GM19023 (cell line): ENCODE measurements at regions not wholly inside any gene's neighbourhood (a gene's known extent, or its start where the extent isn't known, plus 50 kb on each side); places are given as distances from the start of the nearest gene placed in this dataset.
"Not testable (repeated sequence)": the region's sequence is repeated elsewhere in the genome, so short reads cannot be mapped to it uniquely, and the experiment has no call there.

Experiments used
- ATAC-seq: cut with Tn5 transposase; IDR thresholded peaks from one replicate; pipeline ENCODE4 v1.9.1; 2021; ENCODE audit warnings: mild to moderate bottlenecking, moderate library complexity; ENCODE audit not compliant: unreplicated experiment

DNA sequence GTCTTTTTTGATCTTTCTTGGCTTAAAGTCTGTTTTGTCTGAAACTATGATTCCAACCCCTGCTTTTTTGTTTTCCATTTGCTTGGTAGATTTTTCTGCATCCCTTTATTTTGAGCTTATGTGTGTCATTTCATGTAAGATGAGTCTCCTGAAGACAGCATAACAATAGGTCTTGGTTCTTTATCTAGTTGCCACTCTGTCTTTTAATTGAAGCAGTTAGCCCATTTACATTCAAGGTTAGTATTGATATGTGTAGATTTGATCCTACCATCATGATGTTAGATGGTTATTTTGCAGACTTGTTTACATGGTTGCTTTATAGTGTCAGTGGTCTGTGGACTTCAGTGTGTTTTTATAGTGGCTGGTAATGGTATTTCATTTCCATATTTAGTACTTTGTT is 1678.9 kb downstream of the PCDH9 start:
- no peak for ATAC-seq

DNA sequence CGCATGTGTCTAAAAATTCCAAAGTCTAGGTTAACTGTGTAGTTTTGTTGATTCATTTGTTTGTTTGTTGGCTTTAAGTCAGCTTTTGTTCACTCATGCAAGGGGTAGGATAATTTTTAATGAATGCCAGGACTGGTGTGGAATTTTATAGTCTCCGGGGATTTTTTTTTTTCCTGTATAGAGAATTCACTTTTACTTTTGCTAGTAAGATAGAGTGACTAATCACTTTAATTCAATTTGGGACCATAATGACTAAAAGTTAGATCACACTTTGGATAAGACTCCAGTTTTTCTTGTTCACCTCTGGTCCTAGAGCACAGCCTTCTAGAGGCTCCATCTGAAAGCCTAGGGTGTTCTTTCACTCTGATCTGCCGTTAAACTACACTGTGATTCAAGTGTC is 1690.0 kb downstream of the PCDH9 start:
- no peak for ATAC-seq

- no peak for ATAC-seq
Measured at GRCh38 chr13:65535370-65535769, 1694.8 kb downstream of the PCDH9 start.

- ATAC-seq = no peak
Measured at GRCh38 chr13:65532231-65532630, 1697.9 kb downstream of the PCDH9 start.

- ATAC-seq = no peak
Measured at GRCh38 chr13:65530688-65531087, 1699.4 kb downstream of the PCDH9 start.

GRCh38 chr13:65529541-65529940 is 1700.6 kb downstream of the PCDH9 start:
- no peak for ATAC-seq

DNA sequence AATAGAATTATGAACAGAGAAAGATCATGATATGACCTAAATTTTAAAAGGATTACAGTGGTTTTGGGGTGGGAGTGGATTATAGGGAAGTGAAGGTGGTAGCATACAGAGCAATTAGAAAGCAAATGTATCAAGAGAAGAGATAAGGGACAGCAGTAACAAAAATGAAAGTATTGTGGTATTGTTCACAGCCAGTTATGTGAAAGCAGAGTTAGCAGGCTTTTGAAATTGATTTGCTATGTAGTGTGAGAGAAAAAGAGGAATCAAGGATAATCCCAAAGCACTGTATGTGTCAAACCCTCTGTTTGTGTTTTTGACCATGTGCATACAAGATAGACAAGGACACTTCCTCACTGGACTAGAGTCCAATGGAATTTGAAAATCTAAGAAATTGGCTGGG is 1721.4 kb downstream of the PCDH9 start:
- ATAC-seq = no peak

GRCh38 chr13:65508338-65508737 is 1721.8 kb downstream of the PCDH9 start:
- ATAC-seq = no peak

GRCh38 chr13:65505941-65506340 is 1724.2 kb downstream of the PCDH9 start:
- ATAC-seq = no peak

DNA sequence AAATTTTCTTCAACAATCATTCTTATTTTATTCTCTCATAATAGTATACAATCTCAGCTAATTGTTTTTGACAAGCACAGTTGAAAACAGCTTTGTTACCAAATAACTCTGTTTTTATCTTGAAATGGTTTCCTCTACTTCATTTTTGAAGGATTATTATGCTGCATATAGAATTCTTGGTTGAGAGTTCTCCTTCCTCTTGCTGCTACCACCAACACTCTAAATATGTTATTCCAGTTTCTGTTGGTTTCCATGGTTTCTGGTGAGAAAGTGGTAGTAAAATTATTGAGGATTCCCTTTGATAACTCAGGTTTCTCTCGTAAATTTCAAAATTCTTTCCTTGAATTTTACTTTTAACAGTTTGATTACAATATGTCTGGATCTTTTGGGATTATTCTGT is 1725.9 kb downstream of the PCDH9 start:
- no peak for ATAC-seq

- no peak for ATAC-seq
Measured at GRCh38 chr13:65500481-65500880, 1729.7 kb downstream of the PCDH9 start.

GRCh38 chr13:65499256-65499655 is 1730.9 kb downstream of the PCDH9 start:
- ATAC-seq = no peak

GRCh38 chr13:65497265-65497664 is 1732.9 kb downstream of the PCDH9 start:
- no peak for ATAC-seq

DNA sequence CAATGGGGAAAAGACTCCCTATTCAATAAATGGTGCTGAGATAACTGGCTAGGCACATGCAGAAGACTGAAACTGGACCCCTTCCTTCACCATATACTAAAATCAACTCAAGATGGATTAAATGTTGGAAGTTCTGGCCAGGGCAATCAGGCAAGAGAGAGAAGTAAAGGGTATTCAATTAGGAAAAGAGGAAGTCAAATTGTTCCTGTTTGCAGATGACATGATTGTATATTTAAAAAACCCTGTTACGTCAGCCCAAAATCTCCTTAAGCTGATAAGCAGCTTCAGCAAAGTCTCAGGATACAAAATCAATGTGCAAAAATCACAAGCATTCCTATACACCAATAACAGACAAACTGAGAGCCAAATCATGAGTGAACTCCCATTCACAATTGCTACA is 1739.4 kb downstream of the PCDH9 start:
- not testable (repeated sequence) for ATAC-seq

GRCh38 chr13:65488606-65489005 is 1741.5 kb downstream of the PCDH9 start:
- no peak for ATAC-seq

GRCh38 chr13:65479692-65480091 is 1750.4 kb downstream of the PCDH9 start:
- ATAC-seq = no peak

DNA sequence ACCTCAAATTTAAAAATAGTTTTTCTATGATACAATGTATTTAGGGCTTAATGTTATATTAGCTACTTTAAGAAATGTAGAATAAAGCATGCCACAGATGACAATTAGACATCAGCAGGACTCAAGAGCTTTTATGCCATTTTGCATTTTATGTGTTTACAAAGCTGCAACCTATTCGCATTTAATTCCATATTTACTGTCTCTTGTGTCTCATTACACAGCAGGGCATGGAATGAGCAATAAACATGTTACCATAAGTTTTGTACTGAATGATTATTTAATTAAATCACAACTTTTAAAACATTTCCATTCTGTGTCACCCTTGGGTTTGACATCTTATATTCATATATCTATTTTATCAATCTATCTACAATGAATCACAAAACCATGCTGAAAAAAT is 1756.9 kb downstream of the PCDH9 start:
- no peak for ATAC-seq

- no peak for ATAC-seq
Measured at GRCh38 chr13:65472336-65472735, 1757.8 kb downstream of the PCDH9 start.

DNA sequence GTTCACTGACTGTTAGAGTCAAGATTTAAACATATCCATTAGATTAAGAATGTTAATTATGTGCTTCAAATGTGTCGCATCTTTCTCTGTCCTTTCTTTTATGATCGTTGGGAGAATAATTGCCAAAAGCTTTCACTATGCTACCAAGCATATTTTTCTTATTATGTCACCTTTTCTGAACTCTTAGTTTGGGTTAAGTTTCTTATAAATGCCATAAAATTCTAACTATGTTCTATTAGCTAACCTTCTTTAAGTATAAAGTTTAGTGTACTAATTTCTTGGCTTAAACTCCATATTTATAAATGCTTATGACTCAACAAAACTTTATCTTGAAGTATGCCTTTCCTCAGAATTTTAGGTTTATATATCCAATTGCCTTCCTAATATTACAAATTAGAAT is 1759.4 kb downstream of the PCDH9 start:
- no peak for ATAC-seq

- no peak for ATAC-seq
Measured at GRCh38 chr13:65468628-65469027, 1761.5 kb downstream of the PCDH9 start.

GRCh38 chr13:65461590-65461989 is 1768.5 kb downstream of the PCDH9 start:
- ATAC-seq = no peak

DNA sequence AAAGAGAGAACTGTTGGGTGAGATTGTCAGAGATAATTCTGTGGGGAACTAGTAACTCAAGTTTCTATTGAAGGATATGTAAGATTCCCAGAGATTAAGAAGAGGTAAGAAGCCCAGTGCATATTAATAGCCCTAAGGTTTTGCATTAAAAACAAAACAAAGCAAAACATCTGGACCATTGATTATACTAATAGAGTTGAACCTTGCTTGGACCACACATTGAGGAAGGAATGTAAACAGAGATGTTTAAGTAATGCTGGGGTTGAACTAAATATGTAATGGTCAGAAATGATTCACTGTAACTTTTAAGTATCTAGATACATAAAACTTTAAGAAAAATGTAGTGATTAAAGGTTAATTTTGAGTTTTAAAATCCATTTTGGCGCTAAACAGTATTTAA is 1770.0 kb downstream of the PCDH9 start:
- ATAC-seq = no peak

- no peak for ATAC-seq
Measured at GRCh38 chr13:65456150-65456912, 1773.8 kb downstream of the PCDH9 start.
